B cell (primary cell): ENCODE measurements at regions not wholly inside any gene's neighbourhood (a gene's known extent, or its start where the extent isn't known, plus 50 kb on each side); places are given as distances from the start of the nearest gene placed in this dataset.

Experiments
- ATAC-seq: fragments of 200-7000 bp; cut with Tn5 transposase; one replicate; pipeline ENCODE4 v1.10.0; 2021; ENCODE audit warnings: low read depth, mild to moderate bottlenecking, moderate number of reproducible peaks, moderate library complexity
- CTCF ChIA-PET: fragments of 350-600 bp; sonication (Branson Sonifier 250); formaldehyde crosslinking; loops from one replicate; lab custom pipeline; 2021; ENCODE audit warnings: antibody characterized with exemption, inconsistent platforms; lab: Charles Lee
- POLR2A ChIA-PET: fragments of 350-600 bp; sonication (Branson Sonifier 250); formaldehyde crosslinking; loops from one replicate; lab custom pipeline; 2021; ENCODE audit warnings: antibody characterized with exemption; lab: Charles Lee
- DNase-seq: peaks from one replicate; pipeline ENCODE4 v3.0.0; 2013
- H2AFZ ChIP-seq: 2 replicates; pipeline ENCODE4 v1.6.1; 2012; ENCODE audit warnings: mild to moderate bottlenecking, low read depth, low read length; ENCODE audit not compliant: insufficient read depth, poor library complexity, severe bottlenecking
- H3K27ac ChIP-seq, 2 donors: 1 replicate in 1 of 2; 2 replicates in 1 of 2; pipeline ENCODE4 v1.5.1; 2012 to 2013; ENCODE audit warnings: low read length in 2 of 2, mild to moderate bottlenecking in 2 of 2, moderate library complexity in 1 of 2
- H3K27me3 ChIP-seq, 4 experiments: fragments of 200-600 bp in 1 of 4; sonication (generic) in 1 of 4; replicated peaks in 1 of 4; 1 replicate in 2 of 4; 2 replicates in 2 of 4; pipeline versions ENCODE4 v1.6.1 to v1.7.0; 2013 to 2016; ENCODE audit warnings: low read length in 3 of 4, mild to moderate bottlenecking in 2 of 4, mixed read lengths in 1 of 4, moderate library complexity in 1 of 4; ENCODE audit not compliant: insufficient read depth in 4 of 4, control insufficient read depth in 3 of 4; ENCODE audit errors: control extremely low read depth in 1 of 4
- H3K36me3 ChIP-seq, 2 experiments: replicated peaks in 1 of 2; 1 replicate in 1 of 2; 2 replicates in 1 of 2; pipeline versions ENCODE4 v1.6.1 to v1.7.1; 2013; ENCODE audit warnings: low read length in 1 of 2; ENCODE audit not compliant: insufficient read depth in 2 of 2, control insufficient read depth in 1 of 2; ENCODE audit errors: control extremely low read depth in 1 of 2, extremely low read depth in 1 of 2
- H3K4me1 ChIP-seq, 2 donors: fragments of 200-600 bp in 1 of 2; sonication (generic) in 1 of 2; 1 replicate in 1 of 2; 2 replicates in 1 of 2; pipeline versions ENCODE4 v1.5.1 to v1.6.1; 2013 to 2017; ENCODE audit warnings: low read length in 2 of 2; ENCODE audit not compliant: control insufficient read depth in 2 of 2, insufficient read depth in 2 of 2
- H3K4me2 ChIP-seq: replicated peaks from 2 replicates; pipeline ENCODE3; 2012; ENCODE audit warnings: mild to moderate bottlenecking, low read depth, low read length; ENCODE audit not compliant: poor library complexity, severe bottlenecking
- H3K4me3 ChIP-seq, 5 experiments: fragments of 200-600 bp in 1 of 5; sonication (generic) in 1 of 5; 1 replicate in 3 of 5; 2 replicates in 2 of 5; pipeline versions ENCODE4 v1.5.1 to v1.7.0; 2011 to 2016; ENCODE audit warnings: low read length in 4 of 5, mild to moderate bottlenecking in 4 of 5, low read depth in 2 of 5, control low read depth in 1 of 5, moderate library complexity in 1 of 5; ENCODE audit not compliant: insufficient read depth in 1 of 5; ENCODE audit errors: control extremely low read depth in 1 of 5, extremely low read depth in 1 of 5
- H3K79me2 ChIP-seq: fragments of 200-600 bp; sonication (generic); one replicate; pipeline ENCODE4 v1.6.0; 2016; ENCODE audit warnings: low read length; ENCODE audit not compliant: control insufficient read depth, insufficient read depth
- H3K9ac ChIP-seq: fragments of 200-600 bp; sonication (generic); 2 replicates; pipeline ENCODE4 v1.6.1; 2017; ENCODE audit warnings: mild to moderate bottlenecking, low read length, moderate library complexity
- H3K9me3 ChIP-seq, 3 donors: one replicate each; pipeline versions ENCODE4 v1.6.1 to v1.7.1; 2013; ENCODE audit warnings: low read length in 2 of 3; ENCODE audit not compliant: control insufficient read depth in 2 of 3, insufficient read depth in 1 of 3; ENCODE audit errors: control extremely low read depth in 1 of 3
- H4K20me1 ChIP-seq: 2 replicates; pipeline ENCODE4 v1.6.0; 2012; ENCODE audit warnings: mild to moderate bottlenecking, low read length; ENCODE audit not compliant: insufficient read depth, control insufficient read depth, poor library complexity, severe bottlenecking
- H3K27ac Mint-ChIP-seq: one replicate; pipeline ENCODE4 v1.8.0; 2021; ENCODE audit warnings: mixed read lengths
- H3K27me3 Mint-ChIP-seq: one replicate; pipeline ENCODE4 v1.8.0; 2021; ENCODE audit warnings: mixed read lengths
- H3K4me1 Mint-ChIP-seq: one replicate; pipeline ENCODE4 v1.8.0; 2021; ENCODE audit warnings: mixed read lengths
- H3K4me3 Mint-ChIP-seq: one replicate; pipeline ENCODE4 v1.8.0; 2021; ENCODE audit warnings: mixed read lengths
- H3K9me3 Mint-ChIP-seq: one replicate; pipeline ENCODE4 v1.8.0; 2022; ENCODE audit warnings: mixed read lengths; ENCODE audit not compliant: insufficient read depth
- CTCF ChIP-seq: fragments of 200-600 bp; IDR thresholded peaks from one replicate; pipeline ENCODE4 v1.8.0; 2022; ENCODE audit warnings: antibody characterized with exemption, mild to moderate bottlenecking
- EZH2 ChIP-seq: IDR thresholded peaks from 2 replicates; pipeline ENCODE4 v1.6.1; 2012; ENCODE audit warnings: borderline replicate concordance, low read depth, mild to moderate bottlenecking, moderate library complexity, low read length; ENCODE audit not compliant: insufficient read depth, poor library complexity, severe bottlenecking
- WGBS: methylation state at CpG from one replicate; pipeline ENCODE4 v1.1.5; 2013; ENCODE audit warnings: missing lambda C conversion rate; ENCODE audit not compliant: insufficient coverage; 5-methylcytosine and 5-hydroxymethylcytosine counted together
- intact Hi-C: fragments of 100-400 bp; cut with micrococcal nuclease; formaldehyde crosslinking; loops from one replicate; pipeline ENCODE4 v1.10.0; 2022

- Histone ChIP-seq H2AFZ (no peak overlapping the region), H3K27me3 (no peaks in the 10 kb centered on the region), H3K79me2 (no peaks in the 10 kb centered on the region), H3K9ac (no peak overlapping the region), H3K4me2 (no peak overlapping the region), H4K20me1 (no peaks in the 10 kb centered on the region), H3K27ac (no peak overlapping the region), H3K4me1 (no peaks in the 10 kb centered on the region), H3K9me3 (peaks cover 0 to 1% (median 0%) of the 10 kb centered on the region in 3 donors), H3K4me3 (no peak overlapping the region), H3K36me3 (no peaks in the 10 kb centered on the region)
- CTCF ChIA-PET: no interaction called here
- no CpG with 5 or more reads among the region's 1 CpG for WGBS
- no peak for TF ChIP-seq EZH2
- TF ChIP-seq CTCF: no peak
- Mint-ChIP-seq H3K27me3 (peaks cover 6% of the 10 kb centered on the region), H3K4me3 (no peak overlapping the region), H3K9me3 (no peaks in the 10 kb centered on the region), H3K4me1 (peaks cover 2% of the 10 kb centered on the region), H3K27ac (no peak overlapping the region)
- intact Hi-C loops: no loop called here
- no peak for ATAC-seq
- no peak for DNase-seq
- POLR2A ChIA-PET: no interaction called here
Observed at GRCh38 chr3:107946700-107947099, 144.1 kb downstream of the CD47 start.

GRCh38 chr3:107945417-107946094 lies 145.3 kb downstream of the CD47 start:
- ATAC-seq (no peak), DNase-seq (no peak)
- Mint-ChIP-seq H3K4me3 (no peak overlapping the region), H3K27ac (no peak overlapping the region), H3K27me3 (peaks cover 6% of the 10 kb centered on the region), H3K4me1 (peaks cover 2% of the 10 kb centered on the region), H3K9me3 (no peaks in the 10 kb centered on the region)
- no CpG with 5 or more reads among the region's 1 CpG for WGBS
- intact Hi-C loops: no loop called here
- no peaks in the 10 kb centered on the region for H3K36me3 ChIP-seq
- no peak overlapping the region for H2AFZ ChIP-seq
- H3K4me1 ChIP-seq: no peaks in the 10 kb centered on the region
- ChIA-PET POLR2A (no interaction called here), CTCF (interaction anchor here (0.8 kb wide), 1 partner anchor 18 kb away, joined by 3 read pairs; no protein-coding TSS in a partner anchor)
- no peak overlapping the region for H3K4me2 ChIP-seq
- TF ChIP-seq CTCF (no peak), EZH2 (no peak)
- H3K27ac ChIP-seq: no peak overlapping the region
- H3K9me3 ChIP-seq: peaks cover 0 to 1% (median 0%) of the 10 kb centered on the region in 3 donors
- H3K9ac ChIP-seq: no peak overlapping the region
- H3K79me2 ChIP-seq: no peaks in the 10 kb centered on the region
- no peaks in the 10 kb centered on the region for H3K27me3 ChIP-seq
- H4K20me1 ChIP-seq: no peaks in the 10 kb centered on the region
- no peak overlapping the region for H3K4me3 ChIP-seq
